HEK293 (cell line): ENCODE measurements at regions not wholly inside any gene's neighbourhood (a gene's known extent, or its start where the extent isn't known, plus 50 kb on each side); places are given as distances from the start of the nearest gene placed in this dataset.
"Not testable (repeated sequence)": the region's sequence is repeated elsewhere in the genome, so short reads cannot be mapped to it uniquely, and the experiment has no call there.

ENCODE experiments used
- IKZF3 ChIP-seq: fragments of 450-650 bp; IDR thresholded peaks from 2 replicates; pipeline ENCODE4 v1.5.0; 2018; ENCODE audit warnings: missing biosample characterization, mild to moderate bottlenecking, missing genetic modification characterization, moderate library complexity
- TCF7L2 ChIP-seq: IDR thresholded peaks from 2 replicates; pipeline ENCODE4 v1.6.1; 2011; ENCODE audit warnings: low read depth, mild to moderate bottlenecking, inconsistent platforms, low read length, moderate library complexity, borderline replicate concordance
- ZNF202 ChIP-seq: fragments of 450-650 bp; formaldehyde crosslinking; IDR thresholded peaks from 2 replicates; pipeline ENCODE4 v1.5.1; 2016; ENCODE audit warnings: missing biosample characterization, missing genetic modification characterization, borderline replicate concordance
- ZNF335 ChIP-seq: fragments of 450-650 bp; formaldehyde crosslinking; conservative IDR thresholded peaks from 2 replicates; pipeline ENCODE4 v1.5.1; 2016; ENCODE audit warnings: missing biosample characterization, missing genetic modification characterization
- ZNF501 ChIP-seq: fragments of 450-650 bp; formaldehyde crosslinking; IDR thresholded peaks from 2 replicates; pipeline ENCODE4 v1.5.1; 2016; ENCODE audit warnings: missing biosample characterization, missing genetic modification characterization
- ZNF558 ChIP-seq: fragments of 450-650 bp; formaldehyde crosslinking; IDR thresholded peaks from 2 replicates; pipeline ENCODE4 v1.5.1; 2016; ENCODE audit warnings: missing biosample characterization, missing genetic modification characterization
- ZNF600 ChIP-seq: fragments of 450-650 bp; formaldehyde crosslinking; IDR thresholded peaks from 2 replicates; pipeline ENCODE4 v1.5.1; 2016; ENCODE audit warnings: missing biosample characterization, missing genetic modification characterization
- TF ChIP-seq, protein P1 (sequence below): fragments of 450-650 bp; formaldehyde crosslinking; IDR thresholded peaks from 2 replicates; pipeline ENCODE4 v1.5.1; 2016; ENCODE audit warnings: missing biosample characterization, missing genetic modification characterization, low read depth
- TF ChIP-seq, protein P2 (sequence below): fragments of 450-650 bp; formaldehyde crosslinking; IDR thresholded peaks from 2 replicates; pipeline ENCODE4 v1.5.1; 2016; ENCODE audit warnings: missing biosample characterization, missing genetic modification characterization
- TF ChIP-seq, protein P3 (sequence below): fragments of 450-650 bp; formaldehyde crosslinking; IDR thresholded peaks from 2 replicates; pipeline ENCODE4 v1.5.1; 2017; ENCODE audit warnings: missing biosample characterization, missing genetic modification characterization

DNA sequence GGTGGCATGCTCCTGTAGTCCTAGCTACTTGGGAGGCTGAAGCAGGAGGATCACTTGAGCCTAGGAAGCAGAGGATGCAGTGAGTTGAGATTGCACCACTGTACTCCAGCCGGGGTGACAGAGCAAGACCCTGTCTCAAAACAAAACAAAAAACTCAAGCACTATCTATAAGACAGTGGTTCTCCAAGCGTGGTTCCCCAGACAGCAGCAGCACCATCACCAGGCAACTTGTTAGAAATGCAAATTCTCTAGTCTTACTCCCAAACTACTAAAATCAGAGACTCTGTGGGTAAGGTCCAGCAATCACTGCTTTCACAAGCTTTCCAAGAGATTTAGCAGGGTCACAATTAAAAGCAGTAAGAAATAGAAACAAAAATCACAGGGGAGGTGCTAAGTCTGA lies 177.0 kb upstream of the KCTD7 start:
- TF ChIP-seq, protein P1, sequence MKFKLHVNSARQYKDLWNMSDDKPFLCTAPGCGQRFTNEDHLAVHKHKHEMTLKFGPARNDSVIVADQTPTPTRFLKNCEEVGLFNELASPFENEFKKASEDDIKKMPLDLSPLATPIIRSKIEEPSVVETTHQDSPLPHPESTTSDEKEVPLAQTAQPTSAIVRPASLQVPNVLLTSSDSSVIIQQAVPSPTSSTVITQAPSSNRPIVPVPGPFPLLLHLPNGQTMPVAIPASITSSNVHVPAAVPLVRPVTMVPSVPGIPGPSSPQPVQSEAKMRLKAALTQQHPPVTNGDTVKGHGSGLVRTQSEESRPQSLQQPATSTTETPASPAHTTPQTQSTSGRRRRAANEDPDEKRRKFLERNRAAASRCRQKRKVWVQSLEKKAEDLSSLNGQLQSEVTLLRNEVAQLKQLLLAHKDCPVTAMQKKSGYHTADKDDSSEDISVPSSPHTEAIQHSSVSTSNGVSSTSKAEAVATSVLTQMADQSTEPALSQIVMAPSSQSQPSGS (tag by site-specific recombination): not testable (repeated sequence)
- not testable (repeated sequence) for TF ChIP-seq IKZF3; ZNF558 (tag by site-specific recombination); ZNF501 (tag by site-specific recombination); ZNF202; TCF7L2; ZNF600; ZNF335
- TF ChIP-seq, protein P2, sequence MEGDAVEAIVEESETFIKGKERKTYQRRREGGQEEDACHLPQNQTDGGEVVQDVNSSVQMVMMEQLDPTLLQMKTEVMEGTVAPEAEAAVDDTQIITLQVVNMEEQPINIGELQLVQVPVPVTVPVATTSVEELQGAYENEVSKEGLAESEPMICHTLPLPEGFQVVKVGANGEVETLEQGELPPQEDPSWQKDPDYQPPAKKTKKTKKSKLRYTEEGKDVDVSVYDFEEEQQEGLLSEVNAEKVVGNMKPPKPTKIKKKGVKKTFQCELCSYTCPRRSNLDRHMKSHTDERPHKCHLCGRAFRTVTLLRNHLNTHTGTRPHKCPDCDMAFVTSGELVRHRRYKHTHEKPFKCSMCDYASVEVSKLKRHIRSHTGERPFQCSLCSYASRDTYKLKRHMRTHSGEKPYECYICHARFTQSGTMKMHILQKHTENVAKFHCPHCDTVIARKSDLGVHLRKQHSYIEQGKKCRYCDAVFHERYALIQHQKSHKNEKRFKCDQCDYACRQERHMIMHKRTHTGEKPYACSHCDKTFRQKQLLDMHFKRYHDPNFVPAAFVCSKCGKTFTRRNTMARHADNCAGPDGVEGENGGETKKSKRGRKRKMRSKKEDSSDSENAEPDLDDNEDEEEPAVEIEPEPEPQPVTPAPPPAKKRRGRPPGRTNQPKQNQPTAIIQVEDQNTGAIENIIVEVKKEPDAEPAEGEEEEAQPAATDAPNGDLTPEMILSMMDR (tag by site-specific recombination): not testable (repeated sequence)
- TF ChIP-seq, protein P3, sequence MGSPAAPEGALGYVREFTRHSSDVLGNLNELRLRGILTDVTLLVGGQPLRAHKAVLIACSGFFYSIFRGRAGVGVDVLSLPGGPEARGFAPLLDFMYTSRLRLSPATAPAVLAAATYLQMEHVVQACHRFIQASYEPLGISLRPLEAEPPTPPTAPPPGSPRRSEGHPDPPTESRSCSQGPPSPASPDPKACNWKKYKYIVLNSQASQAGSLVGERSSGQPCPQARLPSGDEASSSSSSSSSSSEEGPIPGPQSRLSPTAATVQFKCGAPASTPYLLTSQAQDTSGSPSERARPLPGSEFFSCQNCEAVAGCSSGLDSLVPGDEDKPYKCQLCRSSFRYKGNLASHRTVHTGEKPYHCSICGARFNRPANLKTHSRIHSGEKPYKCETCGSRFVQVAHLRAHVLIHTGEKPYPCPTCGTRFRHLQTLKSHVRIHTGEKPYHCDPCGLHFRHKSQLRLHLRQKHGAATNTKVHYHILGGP (tag by site-specific recombination): not testable (repeated sequence)
